ENCODE measurements at regions not wholly inside any gene's neighbourhood (a gene's known extent, or its start where the extent isn't known, plus 50 kb on each side); places are given as distances from the start of the nearest gene placed in this dataset.

- DNase-seq (ENCODE audit: low read depth in 4 of 4, low spot score in 2 of 4), result no peak
Observed at GRCh38 chr22:49627217-49628181, 200.2 kb downstream of the BRD1 start.

DNA sequence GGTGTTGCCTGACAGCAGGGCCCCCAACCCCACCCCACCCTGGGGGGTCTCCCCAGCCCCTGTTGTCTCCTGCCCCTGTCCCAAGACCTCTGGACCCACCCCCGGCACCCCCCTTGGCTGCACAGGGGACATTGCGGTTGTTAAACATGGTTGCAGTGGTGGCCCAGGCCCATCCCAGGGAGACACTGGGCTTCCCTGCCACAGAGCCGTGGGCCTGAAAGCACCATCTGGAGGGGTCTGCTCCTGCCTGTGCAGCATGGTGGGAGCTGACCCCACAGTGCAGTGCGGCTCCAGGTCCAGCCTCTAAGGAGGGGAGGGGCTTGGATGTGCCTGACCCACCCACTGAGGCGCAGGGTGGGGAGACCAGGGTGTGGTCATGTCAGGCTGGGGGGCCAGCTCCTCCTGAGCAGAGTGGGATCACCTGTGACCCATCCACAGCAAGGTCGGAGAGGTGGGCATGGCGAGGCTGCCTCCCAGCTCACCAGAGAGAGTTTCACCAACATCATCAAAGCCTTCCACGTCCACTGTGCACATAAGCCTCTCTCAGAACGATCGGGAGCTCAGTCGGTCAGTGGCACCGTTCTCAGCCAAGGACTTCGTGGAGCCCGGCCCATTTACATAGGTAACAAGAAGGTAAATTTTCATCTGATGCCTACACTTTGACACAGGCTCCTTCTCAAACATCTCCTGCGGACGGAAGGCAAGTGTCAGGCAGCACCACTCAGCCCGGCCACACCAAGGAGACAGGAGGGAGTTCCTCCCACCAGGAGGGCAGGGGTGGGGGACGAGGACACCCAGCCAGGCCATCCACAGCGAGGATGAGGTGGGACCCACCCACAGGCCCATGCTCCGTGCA lies 201.1 kb downstream of the BRD1 start:
- DNase-seq (ENCODE audit: low read depth in 4 of 4, low spot score in 2 of 4), result no peak

GRCh38 chr22:49624421-49625177 lies 203.1 kb downstream of the BRD1 start:
- no peak for DNase-seq (ENCODE audit: low read depth in 4 of 4, low spot score in 2 of 4)

DNA sequence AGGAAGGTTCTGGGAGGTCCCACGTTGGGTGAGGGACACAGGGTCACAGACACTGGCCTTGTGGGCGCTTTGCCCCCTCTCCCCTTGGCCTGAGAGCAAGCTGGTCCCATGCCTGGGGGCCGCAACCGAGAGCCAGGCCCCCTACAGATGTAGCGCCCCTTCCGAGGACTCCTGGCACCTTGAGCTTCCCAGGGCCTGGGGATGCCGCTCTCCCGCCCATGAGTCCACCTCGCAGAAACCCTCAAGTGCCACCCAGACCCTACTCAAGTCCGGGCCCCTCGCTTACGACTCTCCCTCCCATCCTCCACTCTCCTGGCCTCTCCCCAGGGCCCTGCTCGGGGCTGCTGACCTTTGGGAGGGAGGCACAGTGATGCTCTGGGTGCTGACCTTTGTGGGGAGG lies 204.0 kb downstream of the BRD1 start:
- no peak for DNase-seq (ENCODE audit: low read depth in 4 of 4, low spot score in 2 of 4)

DNA sequence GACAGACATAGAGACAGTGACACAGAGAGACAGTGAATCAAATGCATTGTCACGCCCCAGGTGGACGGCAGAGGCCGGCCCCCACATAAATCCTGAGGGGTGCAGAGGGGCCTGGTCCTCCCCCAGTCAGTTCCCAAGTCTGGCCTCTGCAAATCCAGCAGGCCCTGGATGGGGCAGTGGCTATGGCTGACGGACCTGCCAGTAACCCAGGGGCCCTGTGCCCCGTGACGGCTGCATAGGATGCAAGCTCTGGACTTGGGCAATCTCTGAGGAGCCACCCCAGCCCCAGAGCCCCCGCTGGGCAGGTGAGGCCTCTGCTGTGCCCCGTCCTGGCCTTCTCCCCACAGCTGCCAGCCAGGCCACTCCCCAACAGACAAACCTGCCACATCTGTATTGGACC lies 204.5 kb downstream of the BRD1 start:
- DNase-seq (ENCODE audit: low read depth in 4 of 4, low spot score in 2 of 4), result no peak

- no peak for DNase-seq (ENCODE audit: low read depth in 4 of 4, low spot score in 2 of 4)
Observed at GRCh38 chr22:49622241-49623105, 205.2 kb downstream of the BRD1 start.

DNA sequence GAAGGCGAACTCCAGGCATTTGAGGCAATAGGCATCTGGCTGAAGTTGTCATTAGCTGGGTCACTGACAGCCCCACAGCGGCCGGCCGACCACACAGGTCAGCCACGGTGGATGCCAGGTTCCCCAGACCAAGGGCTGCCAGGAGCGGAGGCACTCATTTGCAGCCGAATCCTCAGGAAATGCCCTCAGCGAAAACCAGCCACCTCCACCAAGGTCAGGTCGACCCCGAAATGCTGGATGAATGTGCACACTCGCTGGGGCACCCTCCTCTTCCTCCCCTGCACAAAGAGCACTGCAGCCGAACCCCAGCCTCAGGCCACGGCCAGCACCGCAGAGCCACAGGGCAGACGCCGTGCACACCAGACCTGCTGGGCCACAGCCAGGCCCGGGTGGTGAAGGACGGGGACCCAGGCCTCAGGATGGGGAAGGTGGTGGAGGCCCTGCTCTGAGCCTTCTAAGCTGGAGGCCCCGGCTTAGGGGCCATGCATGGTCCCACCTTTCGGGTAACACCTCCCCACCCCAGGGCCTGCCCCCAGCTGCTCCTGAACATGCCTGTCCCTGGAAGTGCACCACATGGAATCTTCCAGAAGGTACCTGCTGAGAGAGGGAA lies 206.0 kb downstream of the BRD1 start:
- no peak for DNase-seq (ENCODE audit: low read depth in 4 of 4, low spot score in 2 of 4)

DNA sequence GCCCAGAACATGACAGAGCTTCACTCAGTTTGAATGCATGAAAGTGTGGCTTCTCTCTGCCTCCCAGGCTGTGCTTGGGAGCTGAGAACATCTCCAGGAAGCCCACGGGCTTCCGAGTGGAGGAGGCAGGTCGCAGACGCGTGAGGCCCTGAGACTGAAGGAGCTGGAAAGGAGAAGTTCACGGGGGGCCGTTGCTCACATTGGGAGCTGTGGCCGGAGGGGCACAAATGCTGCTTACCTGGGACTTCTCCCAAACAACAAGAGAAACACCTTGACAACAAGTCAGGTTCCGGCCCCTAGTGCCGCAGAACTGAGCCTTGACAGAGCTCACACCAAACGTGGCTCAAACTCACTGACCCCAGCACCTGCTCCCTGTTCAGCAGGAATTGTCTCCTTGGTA lies 207.0 kb downstream of the BRD1 start:
- DNase-seq (ENCODE audit: low read depth in 4 of 4, low spot score in 2 of 4), result no peak

GRCh38 chr22:49620003-49620556 lies 207.6 kb downstream of the BRD1 start:
- DNase-seq (ENCODE audit: low read depth in 4 of 4, low spot score in 2 of 4), result no peak

- DNase-seq (ENCODE audit: low read depth in 4 of 4, low spot score in 2 of 4), result no peak
Observed at GRCh38 chr22:49619301-49619700, 208.4 kb downstream of the BRD1 start.

DNA sequence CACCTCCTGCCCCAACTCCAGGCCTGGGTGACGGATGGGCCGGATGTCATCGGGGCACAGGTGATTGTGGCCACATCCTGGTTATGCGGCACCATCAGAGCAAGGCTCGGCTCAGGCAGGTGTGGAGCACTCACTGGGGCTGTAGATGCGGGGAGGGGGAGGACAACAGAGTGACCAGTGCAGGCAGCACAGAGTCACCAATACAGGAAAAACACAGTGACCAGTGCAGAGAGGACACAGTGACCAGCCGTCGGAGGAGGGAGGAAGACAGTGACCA lies 209.1 kb downstream of the BRD1 start:
- DNase-seq (ENCODE audit: low read depth in 4 of 4, low spot score in 2 of 4), result no peak

- no peak for DNase-seq (ENCODE audit: low read depth in 4 of 4, low spot score in 2 of 4)
Observed at GRCh38 chr22:49617866-49618676, 209.6 kb downstream of the BRD1 start.

DNA sequence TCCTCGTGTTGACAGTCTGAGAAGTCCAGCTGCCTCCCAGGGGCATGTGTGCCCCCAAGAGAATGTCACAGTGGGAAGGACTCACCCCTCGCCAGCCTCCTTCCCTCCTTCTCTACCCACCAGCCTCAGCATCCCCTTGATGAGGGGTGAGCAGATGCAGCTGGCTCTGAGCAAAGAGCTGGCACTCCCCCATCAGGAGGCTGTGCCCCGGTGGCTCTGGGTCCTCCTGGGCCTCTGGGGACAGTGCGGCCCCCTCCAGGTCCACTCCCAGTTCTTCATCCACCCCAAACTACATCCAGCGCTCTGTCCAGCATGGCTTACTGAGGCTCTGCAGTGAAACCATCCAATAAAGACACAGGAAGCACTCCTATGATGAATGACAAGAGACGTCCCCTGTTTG lies 210.4 kb downstream of the BRD1 start:
- no peak for DNase-seq (ENCODE audit: low read depth in 4 of 4, low spot score in 2 of 4)

DNA sequence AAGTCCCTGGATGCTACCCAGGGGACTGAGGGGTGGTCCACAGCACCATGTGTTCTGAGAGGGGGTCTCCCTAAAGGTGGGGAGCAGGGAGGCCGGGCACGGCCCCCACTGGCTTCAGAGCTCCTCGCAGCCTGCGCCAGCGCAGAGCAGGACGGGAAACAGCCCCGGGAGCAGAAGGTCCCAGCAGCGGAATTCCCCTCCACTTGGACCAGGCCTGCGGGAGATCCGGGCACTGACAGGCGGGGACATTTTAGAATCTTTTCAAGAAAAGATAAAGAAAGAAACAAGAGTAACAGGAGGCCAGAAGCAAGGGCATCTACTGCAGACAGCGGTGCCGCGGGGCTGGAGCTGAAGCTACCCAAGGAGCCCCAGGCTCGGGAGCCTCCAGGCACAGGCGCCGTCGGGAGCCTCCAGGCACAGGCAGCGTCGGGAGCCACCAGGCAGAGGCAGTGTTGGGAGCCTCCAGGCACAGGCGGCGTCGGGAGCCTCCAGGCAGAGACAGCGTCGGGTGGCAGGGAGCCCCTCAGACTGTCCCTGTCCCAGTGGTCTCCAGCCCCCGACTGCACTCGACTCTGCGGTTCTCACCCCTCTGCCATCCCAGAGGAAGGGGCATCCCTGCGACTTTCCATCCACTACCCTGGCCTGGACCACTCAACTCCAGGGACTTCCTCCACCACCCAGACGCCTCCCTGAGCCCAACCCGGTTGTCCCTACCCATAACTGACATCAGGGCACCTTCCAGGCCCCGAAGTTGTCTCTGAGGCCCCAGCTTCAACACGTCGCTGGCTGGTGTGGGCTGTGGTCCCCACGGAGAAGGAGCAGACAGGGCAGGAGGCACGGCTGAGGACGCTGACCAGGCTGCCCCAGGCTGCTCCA lies 211.1 kb downstream of the BRD1 start:
- no peak for DNase-seq (ENCODE audit: low read depth in 4 of 4, low spot score in 2 of 4)

GRCh38 chr22:49614966-49615965 lies 212.4 kb downstream of the BRD1 start:
- no peak for DNase-seq (ENCODE audit: low read depth in 4 of 4, low spot score in 2 of 4)

DNA sequence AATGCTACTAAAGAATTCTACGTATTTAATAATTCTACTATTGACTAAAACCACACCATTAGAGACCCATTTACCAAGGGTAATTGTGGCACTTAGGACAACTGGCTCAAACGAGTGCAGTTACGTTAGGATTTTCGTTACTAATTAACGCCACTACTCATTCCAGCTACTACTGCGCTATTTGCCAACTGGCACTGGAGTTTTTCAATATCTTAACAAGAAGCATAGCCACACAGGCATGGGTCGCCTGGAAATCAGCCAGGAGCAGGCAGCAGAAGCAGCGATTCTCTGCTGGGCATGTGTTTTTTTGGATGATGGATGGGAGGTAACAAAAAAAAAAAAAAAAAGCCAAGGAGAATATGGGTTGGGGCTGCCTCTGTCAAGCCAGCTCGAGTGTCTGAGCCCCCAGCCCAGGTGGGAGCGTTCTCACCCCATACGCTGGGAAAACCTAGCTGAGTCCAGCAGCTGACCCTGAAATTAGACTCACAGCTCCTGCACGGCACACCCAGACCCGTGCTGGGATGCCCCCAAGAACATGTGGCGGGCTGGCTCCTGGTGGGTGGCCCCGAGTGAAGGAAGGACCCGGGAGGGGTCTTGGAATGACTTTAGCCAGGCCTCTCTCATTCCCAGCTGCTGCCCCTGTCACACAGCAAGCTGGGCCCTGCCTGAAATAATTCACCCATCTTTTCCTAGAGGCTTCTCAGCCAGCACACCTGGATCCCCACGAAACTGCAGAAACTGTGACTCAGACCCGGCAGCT lies 214.0 kb downstream of the BRD1 start:
- no peak for DNase-seq (ENCODE audit: low read depth in 4 of 4, low spot score in 2 of 4)

All from left renal cortex interstitium (tissue), 4 donors.